Endothelial cell of umbilical vein (primary cell): ENCODE measurements at regions not wholly inside any gene's neighbourhood (a gene's known extent, or its start where the extent isn't known, plus 50 kb on each side); places are given as distances from the start of the nearest gene placed in this dataset.

Experiments used
- CTCF ChIP-seq, 2 donors: IDR thresholded peaks; 1 replicate in 1 of 2; 2 replicates in 1 of 2; pipeline ENCODE4 v1.5.1; 2011; ENCODE audit warnings: low read length in 2 of 2, mild to moderate bottlenecking in 2 of 2, moderate library complexity in 2 of 2, control low read depth in 1 of 2, inconsistent platforms in 1 of 2, low read depth in 1 of 2; ENCODE audit not compliant: insufficient read depth in 1 of 2; ENCODE audit errors: extremely low read depth in 1 of 2
- JUN ChIP-seq: IDR thresholded peaks from 2 replicates; pipeline ENCODE4 v1.6.1; 2011; ENCODE audit warnings: borderline replicate concordance, low read depth; ENCODE audit not compliant: insufficient read length, insufficient read depth

DNA sequence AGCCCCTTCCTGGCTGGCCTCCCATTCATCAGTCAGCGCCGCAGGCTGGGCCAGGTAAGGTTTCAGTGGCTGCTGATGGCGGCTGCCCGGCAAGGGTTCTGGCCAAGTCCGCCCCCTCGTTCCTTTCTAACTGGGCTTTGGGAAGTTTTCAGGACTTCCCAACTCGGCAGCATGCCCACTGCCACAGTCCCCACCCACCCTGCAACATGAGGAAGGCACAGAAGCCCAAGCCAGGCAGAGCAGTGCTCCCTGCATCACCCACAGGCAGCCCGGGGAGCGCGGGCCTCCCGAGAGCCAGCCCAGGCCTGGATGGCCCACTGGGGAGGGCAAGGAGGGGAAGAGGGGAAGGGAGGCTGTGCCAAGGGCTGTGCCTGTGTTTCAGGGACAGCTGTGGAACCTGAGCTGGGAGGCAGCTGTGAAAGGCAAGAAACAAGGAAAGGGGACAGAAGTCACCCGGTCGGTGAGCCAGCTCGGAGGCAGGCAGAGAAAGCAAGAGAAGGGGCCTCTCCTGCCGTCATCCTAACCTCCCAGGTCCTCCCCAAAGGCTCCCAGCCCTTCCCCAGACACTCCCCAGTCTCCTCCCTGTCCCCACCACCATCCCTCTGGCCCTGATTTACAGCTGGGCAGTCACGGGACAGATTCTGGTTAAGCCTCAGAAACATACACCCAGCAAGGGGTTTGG lies 73.9 kb downstream of the CPN2 start:
- TF ChIP-seq CTCF (IDR thresholded peaks at IDR 0.05; ENCODE audit: extremely low read depth in 1 of 2, insufficient read depth in 1 of 2, low read depth in 1 of 2, low read length in 2 of 2) (no peak), JUN (no peak)
